Endodermal cell (in vitro differentiated cells): ENCODE measurements at regions not wholly inside any gene's neighbourhood (a gene's known extent, or its start where the extent isn't known, plus 50 kb on each side); places are given as distances from the start of the nearest gene placed in this dataset.

ENCODE experiments used
- DNase-seq: peaks from one replicate; pipeline ENCODE4 v3.0.0-alpha.2; 2017
- H3K27ac ChIP-seq: 2 replicates; pipeline ENCODE4 v1.5.1; 2013; ENCODE audit warnings: mild to moderate bottlenecking, low read depth, low read length, moderate library complexity
- H3K27me3 ChIP-seq: 2 replicates; pipeline ENCODE4 v1.6.1; 2013; ENCODE audit warnings: mild to moderate bottlenecking, low read length, moderate library complexity; ENCODE audit not compliant: insufficient read depth, control insufficient read depth, poor library complexity, severe bottlenecking
- H3K36me3 ChIP-seq: 2 replicates; pipeline ENCODE4 v1.7.0; 2013; ENCODE audit warnings: mild to moderate bottlenecking, low read length, moderate library complexity; ENCODE audit not compliant: control insufficient read depth, insufficient read depth
- H3K4me1 ChIP-seq: one replicate; pipeline ENCODE4 v1.7.0; 2013; ENCODE audit warnings: low read length; ENCODE audit not compliant: control insufficient read depth, insufficient read depth
- H3K4me3 ChIP-seq: 2 replicates; pipeline ENCODE4 v1.5.1; 2013; ENCODE audit warnings: mild to moderate bottlenecking, low read length, moderate library complexity
- H3K9ac ChIP-seq: 2 replicates; pipeline ENCODE4 v1.6.1; 2013; ENCODE audit warnings: mild to moderate bottlenecking, low read length, moderate library complexity; ENCODE audit not compliant: poor library complexity, severe bottlenecking; ENCODE audit errors: extremely low read depth
- H3K9me3 ChIP-seq: 2 replicates; pipeline ENCODE4 v1.6.1; 2013; ENCODE audit warnings: mild to moderate bottlenecking, low read length, moderate library complexity; ENCODE audit not compliant: control insufficient read depth
- H3K27ac Mint-ChIP-seq: 2 replicates; pipeline ENCODE4 v1.8.0; 2020; ENCODE audit warnings: mixed read lengths
- H3K27me3 Mint-ChIP-seq: 2 replicates; pipeline ENCODE4 v1.8.0; 2021; ENCODE audit warnings: mild to moderate bottlenecking, mixed read lengths; ENCODE audit not compliant: insufficient read depth
- H3K36me3 Mint-ChIP-seq: 2 replicates; pipeline ENCODE4 v1.8.0; 2020; ENCODE audit warnings: low read depth, mixed read lengths
- H3K4me1 Mint-ChIP-seq: 2 replicates; pipeline ENCODE4 v1.8.0; 2020; ENCODE audit warnings: mixed read lengths
- H3K4me3 Mint-ChIP-seq: 2 replicates; pipeline ENCODE4 v1.8.0; 2020; ENCODE audit warnings: mild to moderate bottlenecking, moderate library complexity, mixed read lengths
- H3K9me3 Mint-ChIP-seq: 2 replicates; pipeline ENCODE4 v1.8.0; 2020; ENCODE audit warnings: mild to moderate bottlenecking, mixed read lengths
- CTCF ChIP-seq: fragments of 200-600 bp; sonication (generic); conservative IDR thresholded peaks from 2 replicates; pipeline ENCODE4 v1.5.0; 2021; ENCODE audit warnings: antibody characterized with exemption, mild to moderate bottlenecking
- WGBS, 2 experiments: methylation state at CpG; one replicate each; pipeline versions ENCODE4 v1.1.5 to v1.1.7; 2013; ENCODE audit warnings: missing lambda C conversion rate in 2 of 2, mixed read lengths in 1 of 2; ENCODE audit not compliant: insufficient coverage in 1 of 2, insufficient read length in 1 of 2; 5-methylcytosine and 5-hydroxymethylcytosine counted together

- peak overlapping the region; percentile 53 for H3K27ac Mint-ChIP-seq
- 43 to 77% methylated on average over 2 to 5 of the region's 5 CpGs for WGBS, 2 experiments
Observed at GRCh38 chr14:76666746-76667145, 94.5 kb upstream of the VASH1 start.

DNA sequence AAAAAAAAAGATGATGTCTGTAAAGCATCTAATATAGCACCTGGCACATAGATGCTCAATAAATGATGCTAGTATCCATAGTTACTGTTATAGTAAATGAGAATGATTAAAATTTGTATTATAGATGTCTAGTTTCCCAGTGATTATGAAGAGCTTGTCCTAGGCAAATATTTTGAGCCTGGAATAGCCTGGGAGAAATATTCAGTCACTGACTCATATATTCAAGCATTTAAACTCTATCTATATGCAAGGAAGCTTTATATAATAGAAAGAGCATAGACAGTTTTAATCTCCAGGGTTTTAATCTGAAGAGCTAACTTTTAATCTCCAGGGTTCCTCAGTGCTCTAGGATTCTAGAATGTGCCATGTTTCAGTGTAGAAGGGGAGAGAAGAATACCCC lies 91.5 kb upstream of the VASH1 start:
- Histone ChIP-seq H3K4me3 (no peak overlapping the region), H3K9ac (no peak overlapping the region), H3K4me1 (peaks cover 5% of the 10 kb centered on the region), H3K9me3 (peaks cover 20% of the 10 kb centered on the region), H3K27ac (no peak overlapping the region), H3K36me3 (no peaks in the 10 kb centered on the region), H3K27me3 (no peaks in the 10 kb centered on the region)
- H3K4me3 Mint-ChIP-seq = no peak overlapping the region
- DNase-seq = no peak
- peaks cover 39% of the 10 kb centered on the region for H3K9me3 Mint-ChIP-seq
- peaks cover 4% of the 10 kb centered on the region for H3K36me3 Mint-ChIP-seq
- peaks cover 2% of the 10 kb centered on the region for H3K27me3 Mint-ChIP-seq
- H3K4me1 Mint-ChIP-seq = peaks cover 20% of the 10 kb centered on the region
- no peak for TF ChIP-seq CTCF
- no peak overlapping the region for H3K27ac Mint-ChIP-seq

More at GRCh38 chr14:76666746-76667145, 94.5 kb upstream of the VASH1 start:
- Histone ChIP-seq H3K4me3 (no peak overlapping the region), H3K4me1 (peaks cover 5% of the 10 kb centered on the region), H3K27ac (no peak overlapping the region), H3K9me3 (peaks cover 20% of the 10 kb centered on the region), H3K27me3 (no peaks in the 10 kb centered on the region), H3K36me3 (no peaks in the 10 kb centered on the region), H3K9ac (no peak overlapping the region)
- DNase-seq = peak; percentile 58
- Mint-ChIP-seq H3K4me3 (peak overlapping the region; percentile 10), H3K27me3 (peaks cover 3% of the 10 kb centered on the region), H3K36me3 (peaks cover 4% of the 10 kb centered on the region), H3K9me3 (peaks cover 40% of the 10 kb centered on the region), H3K4me1 (peaks cover 20% of the 10 kb centered on the region)
- TF ChIP-seq CTCF = no peak

DNA sequence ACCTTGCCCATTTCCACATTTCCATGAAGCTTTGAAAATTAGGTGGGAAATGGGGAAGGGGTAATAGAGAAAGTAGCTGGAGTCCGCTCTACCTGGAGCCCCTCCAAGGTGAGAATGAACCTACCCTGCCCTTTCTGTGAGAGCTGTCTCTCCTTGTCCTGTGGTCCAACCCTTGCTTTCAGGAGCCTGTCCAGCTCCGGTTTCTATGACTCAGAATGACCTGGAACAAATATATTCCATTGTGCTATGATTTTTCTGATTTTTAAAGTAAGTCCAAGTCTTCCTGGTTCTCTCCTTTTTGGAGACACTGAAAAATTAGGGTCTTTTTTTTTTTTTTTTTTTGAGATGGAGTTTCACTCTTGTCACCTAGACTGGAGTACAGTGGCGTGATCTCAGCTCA lies 89.1 kb upstream of the VASH1 start:
- Histone ChIP-seq H3K36me3 (no peaks in the 10 kb centered on the region), H3K27me3 (no peaks in the 10 kb centered on the region), H3K4me1 (no peaks in the 10 kb centered on the region), H3K9ac (no peak overlapping the region), H3K9me3 (peaks cover 20% of the 10 kb centered on the region), H3K4me3 (no peak overlapping the region), H3K27ac (no peak overlapping the region)
- H3K27me3 Mint-ChIP-seq = peaks cover 2% of the 10 kb centered on the region
- TF ChIP-seq CTCF = no peak
- peaks cover 27% of the 10 kb centered on the region for H3K9me3 Mint-ChIP-seq
- H3K27ac Mint-ChIP-seq = no peak overlapping the region
- 94% methylated on average over 2 of the region's 3 CpGs; no CpG with 5 or more reads in 1 of the 2 experiments for WGBS, 2 experiments
- peaks cover 4% of the 10 kb centered on the region for H3K36me3 Mint-ChIP-seq
- no peak for DNase-seq
- H3K4me1 Mint-ChIP-seq = no peaks in the 10 kb centered on the region
- no peak overlapping the region for H3K4me3 Mint-ChIP-seq
